GM21619 (cell line): ENCODE measurements at regions not wholly inside any gene's neighbourhood (a gene's known extent, or its start where the extent isn't known, plus 50 kb on each side); places are given as distances from the start of the nearest gene placed in this dataset.

Source experiments
- ATAC-seq: cut with Tn5 transposase; IDR thresholded peaks from one replicate; pipeline ENCODE4 v1.9.1; 2021; ENCODE audit not compliant: unreplicated experiment

GRCh38 chr1:96048572-96049212 lies 672.9 kb upstream of the PTBP2 start:
- ATAC-seq: no peak

GRCh38 chr1:96049759-96050409 lies 671.7 kb upstream of the PTBP2 start:
- ATAC-seq: no peak

GRCh38 chr1:96059276-96059675 lies 662.3 kb upstream of the PTBP2 start:
- no peak for ATAC-seq

- no peak for ATAC-seq
These were observed 661.8 kb upstream of the PTBP2 start for GRCh38 chr1:96059736-96060135.

- ATAC-seq: no peak
These were observed 661.0 kb upstream of the PTBP2 start for GRCh38 chr1:96060621-96061020.

GRCh38 chr1:96072021-96072420 lies 649.6 kb upstream of the PTBP2 start:
- no peak for ATAC-seq

- no peak for ATAC-seq
These were observed 648.5 kb upstream of the PTBP2 start for GRCh38 chr1:96073100-96073499.

GRCh38 chr1:96074422-96074821 lies 647.2 kb upstream of the PTBP2 start:
- no peak for ATAC-seq

GRCh38 chr1:96074876-96075577 lies 646.6 kb upstream of the PTBP2 start:
- no peak for ATAC-seq

GRCh38 chr1:96075704-96076455 lies 645.7 kb upstream of the PTBP2 start:
- ATAC-seq: no peak

- ATAC-seq: no peak
These were observed 645.0 kb upstream of the PTBP2 start for GRCh38 chr1:96076589-96076988.

GRCh38 chr1:96079581-96079980 lies 642.0 kb upstream of the PTBP2 start:
- no peak for ATAC-seq

- no peak for ATAC-seq
These were observed 640.7 kb upstream of the PTBP2 start for GRCh38 chr1:96080925-96081324.

GRCh38 chr1:96087719-96088118 lies 633.9 kb upstream of the PTBP2 start:
- ATAC-seq: no peak

- no peak for ATAC-seq
These were observed 631.5 kb upstream of the PTBP2 start for GRCh38 chr1:96090134-96090533.

GRCh38 chr1:96095849-96096612 lies 625.6 kb upstream of the PTBP2 start:
- ATAC-seq: no peak

GRCh38 chr1:96096613-96097321 lies 624.8 kb upstream of the PTBP2 start:
- ATAC-seq: no peak

- no peak for ATAC-seq
These were observed 617.1 kb upstream of the PTBP2 start for GRCh38 chr1:96104506-96104905.

GRCh38 chr1:96104906-96105305 lies 616.7 kb upstream of the PTBP2 start:
- ATAC-seq: no peak

- no peak for ATAC-seq
These were observed 604.9 kb upstream of the PTBP2 start for GRCh38 chr1:96116731-96117130.
